RWPE1 (cell line): ENCODE measurements at regions not wholly inside any gene's neighbourhood (a gene's known extent, or its start where the extent isn't known, plus 50 kb on each side); places are given as distances from the start of the nearest gene placed in this dataset.

Source experiments
- CTCF ChIA-PET: fragments of 350-600 bp; sonication (Branson Sonifier 250); formaldehyde crosslinking; extraction: SDS; loops from one replicate; lab custom pipeline; 2021; lab: Yijun Ruan, JAX
- POLR2A ChIA-PET: fragments of 400-600 bp; formaldehyde crosslinking; extraction: SDS; loops from one replicate; lab custom pipeline; 2020; ENCODE audit warnings: antibody characterized with exemption; ENCODE audit not compliant: low non-redundant PET; lab: Yijun Ruan, JAX
- DNase-seq: peaks from one replicate; pipeline ENCODE4 v3.0.0; 2012; ENCODE audit warnings: low spot score
- H3K27ac ChIP-seq: fragments of 450-650 bp; 2 replicates; pipeline ENCODE4 v1.5.1; 2017
- CTCF ChIP-seq: fragments of 450-650 bp; conservative IDR thresholded peaks from 2 replicates; pipeline ENCODE4 v1.5.1; 2017; ENCODE audit warnings: low read depth, mild to moderate bottlenecking

GRCh38 chr10:112896722-112897121 is 53.3 kb upstream of the TCF7L2 start:
- ChIA-PET CTCF (interaction anchor here (0.7 kb wide), 1 partner anchor 36 kb away, joined by 10 read pairs; no protein-coding TSS in a partner anchor), POLR2A (no interaction called here)
- TF ChIP-seq CTCF = no peak
- DNase-seq = no peak
- H3K27ac ChIP-seq = no peak overlapping the region

- POLR2A ChIA-PET = no interaction called here
Measured at GRCh38 chr10:112898540-112899390, 51.3 kb upstream of the TCF7L2 start.

GRCh38 chr10:112899391-112900065 is 50.5 kb upstream of the TCF7L2 start:
- no peak overlapping the region for H3K27ac ChIP-seq
- DNase-seq = no peak
- CTCF ChIA-PET = interaction anchor here (0.6 to 0.7 kb wide), 2 partner anchors 121 to 1946 kb away, joined by 3 to 4 read pairs; no protein-coding TSS in a partner anchor
- no peak for TF ChIP-seq CTCF
- POLR2A ChIA-PET = no interaction called here

More at GRCh38 chr10:112898540-112899390, 51.3 kb upstream of the TCF7L2 start:
- TF ChIP-seq CTCF = no peak
- no peak overlapping the region for H3K27ac ChIP-seq
- CTCF ChIA-PET = interaction anchor here (0.7 kb wide), 1 partner anchor 1946 kb away, joined by 4 read pairs; no protein-coding TSS in a partner anchor
- DNase-seq = no peak
